Stimulated activated CD4-positive, alpha-beta T cell treated with anti-CD3 and anti-CD28 coated beads, Interleukin-12 subunit alpha, Interleukin-12 subunit beta, amount 100 ng/mL, for 48 hours (primary cell): ENCODE measurements at regions not wholly inside any gene's neighbourhood (a gene's known extent, or its start where the extent isn't known, plus 50 kb on each side); places are given as distances from the start of the nearest gene placed in this dataset.

ENCODE experiments used
- DNase-seq, 3 donors: peaks; one replicate each; pipeline ENCODE4 v3.0.0-alpha.2; 2020; ENCODE audit warnings: low read depth in 2 of 3, low spot score in 1 of 3

- DNase-seq = no peak
Observed at GRCh38 chr7:55690-56248, 136.6 kb upstream of the FAM20C start.

- DNase-seq = no peak
Observed at GRCh38 chr7:56291-56913, 136.0 kb upstream of the FAM20C start.

- no peak for DNase-seq
Observed at GRCh38 chr7:57071-57470, 135.3 kb upstream of the FAM20C start.

GRCh38 chr7:57482-58255 is 134.7 kb upstream of the FAM20C start:
- DNase-seq = no peak

- DNase-seq = no peak
Observed at GRCh38 chr7:58316-58715, 134.1 kb upstream of the FAM20C start.

GRCh38 chr7:59079-60016 is 133.0 kb upstream of the FAM20C start:
- no peak for DNase-seq

- no peak for DNase-seq
Observed at GRCh38 chr7:60017-60675, 132.2 kb upstream of the FAM20C start.

- DNase-seq = no peak
Observed at GRCh38 chr7:60706-61105, 131.7 kb upstream of the FAM20C start.

- DNase-seq = no peak
Observed at GRCh38 chr7:61111-61510, 131.3 kb upstream of the FAM20C start.

- no peak for DNase-seq
Observed at GRCh38 chr7:61576-62360, 130.6 kb upstream of the FAM20C start.

GRCh38 chr7:62361-63116 is 129.8 kb upstream of the FAM20C start:
- no peak for DNase-seq

- no peak for DNase-seq
Observed at GRCh38 chr7:63117-63480, 129.3 kb upstream of the FAM20C start.

GRCh38 chr7:63521-64021 is 128.8 kb upstream of the FAM20C start:
- no peak for DNase-seq

GRCh38 chr7:64098-64915 is 128.1 kb upstream of the FAM20C start:
- no peak for DNase-seq

- DNase-seq = no peak
Observed at GRCh38 chr7:64916-65341, 127.4 kb upstream of the FAM20C start.

- DNase-seq = no peak
Observed at GRCh38 chr7:65554-65953, 126.8 kb upstream of the FAM20C start.

- DNase-seq = no peak
Observed at GRCh38 chr7:66296-66695, 126.1 kb upstream of the FAM20C start.

- DNase-seq = no peak
Observed at GRCh38 chr7:66741-67140, 125.6 kb upstream of the FAM20C start.
